ENCODE measurements at regions not wholly inside any gene's neighbourhood (a gene's known extent, or its start where the extent isn't known, plus 50 kb on each side); places are given as distances from the start of the nearest gene placed in this dataset.

DNA sequence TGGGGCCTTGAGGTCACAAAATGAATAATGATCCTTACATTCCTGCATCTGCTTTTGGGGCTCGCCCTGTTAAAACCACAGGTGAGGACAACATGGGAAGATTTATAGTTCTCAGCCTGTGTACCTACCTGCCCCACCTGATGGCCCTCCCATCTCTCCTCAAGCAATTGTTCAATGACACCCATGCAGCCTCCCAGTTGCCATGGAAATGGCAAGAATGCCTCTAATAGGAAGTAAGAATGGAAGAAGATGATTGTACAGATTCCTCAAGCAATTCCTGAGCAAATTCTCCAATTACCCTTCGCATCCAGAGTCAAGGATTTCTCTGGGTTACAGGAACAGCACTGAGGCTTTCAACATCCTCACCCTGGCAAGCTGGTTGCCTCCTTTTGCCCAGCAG is 78.6 kb upstream of the CCL2 start:
- Histone ChIP-seq H2AFZ (ENCODE audit: control insufficient read depth, low read depth, low read length) (no peak overlapping the region), H3K4me1 (ENCODE audit: control insufficient read depth, insufficient read depth, low read length) (no peaks in the 10 kb centered on the region), H3K4me3 (no peak overlapping the region), H3K27me3 (replicated peaks in 1 of 2; ENCODE audit: control insufficient read depth in 2 of 2, insufficient read depth in 2 of 2, low read length in 1 of 2) (peaks cover 0 to 6% of the 10 kb centered on the region in 2 experiments; a peak in 2 of 4 replicates), H3K9me3 (replicated peaks; ENCODE audit: control insufficient read depth, insufficient read depth, low read length) (no peaks in the 10 kb centered on the region), H3K36me3 (ENCODE audit: control insufficient read depth in 2 of 2, insufficient read depth in 2 of 2, low read length in 1 of 2) (no peaks in the 10 kb centered on the region), H4K20me1 (ENCODE audit: control insufficient read depth, insufficient read depth) (no peaks in the 10 kb centered on the region), H3K4me2 (ENCODE audit: control insufficient read depth, insufficient read depth) (no peak overlapping the region), H3K27ac (ENCODE audit: control insufficient read depth, insufficient read depth) (no peak overlapping the region), H3K9ac (ENCODE audit: control insufficient read depth, insufficient read depth, low read length) (no peak overlapping the region), H3K79me2 (ENCODE audit: control insufficient read depth, insufficient read depth, low read length) (no peaks in the 10 kb centered on the region)
- FAIRE-seq (no peak), ATAC-seq (no peak), DNase-seq (ENCODE audit: low read depth, low spot score) (no peak)
- RAD21 ChIA-PET (ENCODE audit: unreplicated experiment), result no interaction called here
- SMC1A ChIA-PET (ENCODE audit: uncharacterized antibody, unreplicated experiment), result no interaction called here
- CTCF ChIA-PET, result no interaction called here
- intact Hi-C loops (cut with micrococcal nuclease; ENCODE audit: unreplicated experiment), result no loop called here
- POLR2A ChIA-PET, result no interaction called here
- in situ Hi-C loops (cut with MboI), result no loop called here
- TF ChIP-seq SMARCA5 (IDR thresholded peaks at IDR 0.05), result no peak
- TF ChIP-seq, protein P1, sequence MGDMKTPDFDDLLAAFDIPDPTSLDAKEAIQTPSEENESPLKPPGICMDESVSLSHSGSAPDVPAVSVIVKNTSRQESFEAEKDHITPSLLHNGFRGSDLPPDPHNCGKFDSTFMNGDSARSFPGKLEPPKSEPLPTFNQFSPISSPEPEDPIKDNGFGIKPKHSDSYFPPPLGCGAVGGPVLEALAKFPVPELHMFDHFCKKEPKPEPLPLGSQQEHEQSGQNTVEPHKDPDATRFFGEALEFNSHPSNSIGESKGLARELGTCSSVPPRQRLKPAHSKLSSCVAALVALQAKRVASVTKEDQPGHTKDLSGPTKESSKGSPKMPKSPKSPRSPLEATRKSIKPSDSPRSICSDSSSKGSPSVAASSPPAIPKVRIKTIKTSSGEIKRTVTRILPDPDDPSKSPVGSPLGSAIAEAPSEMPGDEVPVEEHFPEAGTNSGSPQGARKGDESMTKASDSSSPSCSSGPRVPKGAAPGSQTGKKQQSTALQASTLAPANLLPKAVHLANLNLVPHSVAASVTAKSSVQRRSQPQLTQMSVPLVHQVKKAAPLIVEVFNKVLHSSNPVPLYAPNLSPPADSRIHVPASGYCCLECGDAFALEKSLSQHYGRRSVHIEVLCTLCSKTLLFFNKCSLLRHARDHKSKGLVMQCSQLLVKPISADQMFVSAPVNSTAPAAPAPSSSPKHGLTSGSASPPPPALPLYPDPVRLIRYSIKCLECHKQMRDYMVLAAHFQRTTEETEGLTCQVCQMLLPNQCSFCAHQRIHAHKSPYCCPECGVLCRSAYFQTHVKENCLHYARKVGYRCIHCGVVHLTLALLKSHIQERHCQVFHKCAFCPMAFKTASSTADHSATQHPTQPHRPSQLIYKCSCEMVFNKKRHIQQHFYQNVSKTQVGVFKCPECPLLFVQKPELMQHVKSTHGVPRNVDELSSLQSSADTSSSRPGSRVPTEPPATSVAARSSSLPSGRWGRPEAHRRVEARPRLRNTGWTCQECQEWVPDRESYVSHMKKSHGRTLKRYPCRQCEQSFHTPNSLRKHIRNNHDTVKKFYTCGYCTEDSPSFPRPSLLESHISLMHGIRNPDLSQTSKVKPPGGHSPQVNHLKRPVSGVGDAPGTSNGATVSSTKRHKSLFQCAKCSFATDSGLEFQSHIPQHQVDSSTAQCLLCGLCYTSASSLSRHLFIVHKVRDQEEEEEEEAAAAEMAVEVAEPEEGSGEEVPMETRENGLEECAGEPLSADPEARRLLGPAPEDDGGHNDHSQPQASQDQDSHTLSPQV (IDR thresholded peaks at IDR 0.05), result no peak
- TF ChIP-seq DPF2 (IDR thresholded peaks at IDR 0.05), result no peak
- no peak for TF ChIP-seq NRF1 (conservative IDR thresholded peaks at IDR 0.05; ENCODE audit: low read depth, low read length)
- TF ChIP-seq, protein P2, sequence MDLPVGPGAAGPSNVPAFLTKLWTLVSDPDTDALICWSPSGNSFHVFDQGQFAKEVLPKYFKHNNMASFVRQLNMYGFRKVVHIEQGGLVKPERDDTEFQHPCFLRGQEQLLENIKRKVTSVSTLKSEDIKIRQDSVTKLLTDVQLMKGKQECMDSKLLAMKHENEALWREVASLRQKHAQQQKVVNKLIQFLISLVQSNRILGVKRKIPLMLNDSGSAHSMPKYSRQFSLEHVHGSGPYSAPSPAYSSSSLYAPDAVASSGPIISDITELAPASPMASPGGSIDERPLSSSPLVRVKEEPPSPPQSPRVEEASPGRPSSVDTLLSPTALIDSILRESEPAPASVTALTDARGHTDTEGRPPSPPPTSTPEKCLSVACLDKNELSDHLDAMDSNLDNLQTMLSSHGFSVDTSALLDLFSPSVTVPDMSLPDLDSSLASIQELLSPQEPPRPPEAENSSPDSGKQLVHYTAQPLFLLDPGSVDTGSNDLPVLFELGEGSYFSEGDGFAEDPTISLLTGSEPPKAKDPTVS (IDR thresholded peaks at IDR 0.05; ENCODE audit: low read depth, low read length), result no peak
- TF ChIP-seq ETV6 (conservative IDR thresholded peaks at IDR 0.05 in 1 of 2, IDR thresholded peaks at IDR 0.05 in 1 of 2; ENCODE audit: borderline replicate concordance in 1 of 2, low read depth in 1 of 2), result no peak
- TF ChIP-seq STAT1 (conservative IDR thresholded peaks at IDR 0.05), result no peak
- TF ChIP-seq CEBPB (IDR thresholded peaks at IDR 0.05; ENCODE audit: borderline replicate concordance in 1 of 2, low read depth in 2 of 2, low read length in 2 of 2), result no peak
- no peak for TF ChIP-seq SMAD5 (IDR thresholded peaks at IDR 0.05; ENCODE audit: low read depth)
- no peak for TF ChIP-seq KLF5 (IDR thresholded peaks at IDR 0.05; ENCODE audit: partially characterized antibody)
- no peak for TF ChIP-seq CREM (IDR thresholded peaks at IDR 0.05; ENCODE audit: low read depth)
- TF ChIP-seq ASH2L (IDR thresholded peaks at IDR 0.05; ENCODE audit: borderline replicate concordance, low read depth), result no peak
- BruUV-seq (replicated peaks), result no TSS peak
- 17% methylated on average over 2 of the region's 2 CpGs for WGBS (ENCODE audit: insufficient coverage, insufficient replicate concordance, low lambda C conversion rate, missing lambda C conversion rate)

Data from GM12878 (cell line).